ENCODE measurements at regions not wholly inside any gene's neighbourhood (a gene's known extent, or its start where the extent isn't known, plus 50 kb on each side); places are given as distances from the start of the nearest gene placed in this dataset.
"Not testable (repeated sequence)": the region's sequence is repeated elsewhere in the genome, so short reads cannot be mapped to it uniquely, and the experiment has no call there.

DNA sequence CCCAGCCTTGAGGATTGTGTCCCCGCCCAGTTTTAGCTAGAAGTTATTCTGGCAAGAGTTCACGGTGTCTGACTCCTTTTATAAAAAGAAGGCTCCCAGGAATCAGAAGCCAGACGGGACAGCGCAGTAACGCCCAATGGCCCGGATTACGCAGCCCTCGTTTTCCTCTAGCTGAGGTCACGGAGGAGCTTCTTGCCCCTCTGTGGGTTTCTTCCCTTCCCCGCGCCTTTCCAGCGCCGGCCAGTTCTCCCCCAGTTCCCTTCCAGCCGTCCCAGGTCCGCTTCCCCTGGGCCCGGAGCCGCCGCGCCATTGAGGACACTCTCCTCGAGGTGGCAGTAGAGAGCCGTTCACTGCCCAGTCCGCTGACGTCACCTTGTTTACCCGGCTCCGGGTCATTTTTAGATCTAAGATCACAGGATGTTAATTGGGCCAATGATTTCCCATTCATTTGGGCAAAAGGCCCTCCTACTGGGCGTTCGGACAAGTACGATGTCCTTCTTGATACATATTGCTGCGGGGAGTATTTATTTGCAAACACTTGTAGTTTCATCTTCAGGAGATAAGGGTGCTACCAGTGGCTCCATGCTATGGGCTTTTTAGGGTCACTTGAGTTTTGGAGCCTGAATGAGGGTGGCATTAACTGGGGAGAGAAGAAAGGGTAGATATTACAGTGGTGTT lies 81.5 kb upstream of the PPM1B start:
- peak; percentile 53 to 75 (median 70) for DNase-seq

DNA sequence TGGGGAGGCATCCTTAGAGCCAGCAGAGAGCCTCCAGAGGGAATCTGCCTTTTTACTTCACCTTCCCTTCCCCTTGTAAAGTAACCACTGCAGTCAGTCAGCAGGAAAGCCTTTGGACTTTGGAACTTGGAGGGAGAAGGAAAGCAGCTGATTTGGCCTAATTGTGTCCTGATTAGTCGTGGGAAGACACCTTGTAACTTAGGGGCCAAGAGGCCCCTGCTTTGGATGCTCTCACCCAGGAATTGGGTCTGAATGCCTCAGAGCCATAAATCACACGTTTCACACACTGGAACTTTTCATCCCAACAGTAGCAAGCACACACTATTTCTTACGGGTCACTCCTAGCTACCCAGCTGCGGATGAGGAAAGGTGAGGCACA lies 81.0 kb upstream of the PPM1B start:
- no peak for DNase-seq

DNA sequence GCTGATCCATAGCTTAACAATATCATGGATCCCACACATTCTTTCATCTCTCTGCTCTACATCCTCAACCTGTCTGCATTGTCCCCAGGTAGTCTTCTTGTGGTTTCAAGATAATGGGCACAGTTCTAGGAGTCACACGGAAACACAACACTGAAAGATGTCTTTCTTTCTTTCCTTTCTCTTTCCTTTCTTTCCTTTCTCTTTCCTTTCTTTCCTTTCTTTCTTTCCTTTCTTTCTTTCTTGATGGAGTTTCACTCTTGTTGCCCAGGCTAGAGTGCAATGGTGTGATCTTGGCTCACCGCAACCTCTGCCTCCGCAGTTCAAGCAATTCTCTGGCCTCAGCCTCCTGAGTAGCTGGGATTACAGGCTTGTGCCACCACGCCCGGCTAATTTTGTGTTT lies 76.2 kb upstream of the PPM1B start:
- DNase-seq, result not testable (repeated sequence)

DNA sequence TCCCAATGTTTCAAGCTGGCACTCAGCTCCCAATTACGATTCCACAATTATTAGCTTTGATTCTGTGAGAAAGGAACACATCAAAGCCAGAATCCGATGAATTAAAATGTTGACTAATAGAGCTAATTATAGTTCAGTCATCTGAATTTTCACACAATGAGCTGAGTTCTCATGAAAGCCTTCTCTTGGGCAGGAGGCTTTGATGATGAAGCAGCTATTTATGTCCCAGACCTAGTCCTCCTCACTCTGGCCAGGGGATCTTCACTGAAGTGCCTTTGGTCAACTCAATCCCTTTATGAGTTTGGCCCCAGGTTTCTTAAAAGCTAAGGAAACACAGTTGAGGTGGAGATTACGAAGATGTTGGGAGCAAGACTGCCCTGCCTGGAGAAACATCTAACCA lies 74.7 kb upstream of the PPM1B start:
- no peak for DNase-seq

DNA sequence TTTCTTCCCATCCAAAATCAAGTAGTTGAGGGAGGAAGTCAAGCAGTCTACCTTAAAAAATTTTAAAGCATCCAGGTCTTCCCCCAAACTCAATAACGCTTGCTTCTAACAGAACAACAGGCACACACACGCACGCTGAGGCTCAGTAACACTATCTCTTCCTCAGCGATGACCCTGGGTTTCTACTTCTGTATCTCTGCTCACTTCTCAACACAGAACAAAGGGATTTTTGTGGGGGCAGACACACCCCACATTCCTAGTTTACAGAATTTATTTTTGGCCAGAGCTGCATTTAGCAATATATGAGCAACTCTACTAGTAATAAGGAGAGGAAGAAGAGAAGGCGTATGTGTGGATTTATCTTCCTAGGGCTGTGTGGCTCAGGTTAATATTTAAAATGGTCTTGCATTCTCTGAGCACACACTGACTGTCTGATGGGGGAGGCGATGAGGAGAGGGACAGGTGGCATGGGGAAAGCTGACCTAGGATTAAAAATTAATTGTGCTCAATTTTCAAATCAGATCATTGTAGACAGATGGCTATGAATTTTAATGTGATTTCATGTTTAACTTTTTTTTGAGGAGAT lies 71.3 kb upstream of the PPM1B start:
- DNase-seq, result no peak

DNA sequence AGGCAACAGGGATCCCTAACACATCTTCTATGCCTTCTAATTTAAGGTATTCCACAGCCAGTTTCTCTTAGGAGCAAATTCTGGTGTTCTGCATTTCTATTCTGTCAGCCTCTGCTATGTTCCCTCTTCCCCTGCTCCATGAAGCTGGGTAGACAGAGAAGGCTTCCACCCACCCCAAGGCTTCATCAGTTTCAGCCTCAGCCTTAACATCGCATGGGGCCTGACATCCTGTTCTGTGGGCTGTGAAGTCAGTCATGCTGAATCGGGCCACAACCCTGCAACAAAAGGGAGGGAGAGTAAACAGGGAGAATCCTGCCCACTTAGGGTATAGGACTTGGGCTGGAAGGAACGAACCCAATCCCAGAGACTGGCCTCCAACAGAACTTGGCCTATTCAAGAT lies 70.6 kb upstream of the PPM1B start:
- peak in 1 of 5 experiments; percentile 56 for DNase-seq

DNA sequence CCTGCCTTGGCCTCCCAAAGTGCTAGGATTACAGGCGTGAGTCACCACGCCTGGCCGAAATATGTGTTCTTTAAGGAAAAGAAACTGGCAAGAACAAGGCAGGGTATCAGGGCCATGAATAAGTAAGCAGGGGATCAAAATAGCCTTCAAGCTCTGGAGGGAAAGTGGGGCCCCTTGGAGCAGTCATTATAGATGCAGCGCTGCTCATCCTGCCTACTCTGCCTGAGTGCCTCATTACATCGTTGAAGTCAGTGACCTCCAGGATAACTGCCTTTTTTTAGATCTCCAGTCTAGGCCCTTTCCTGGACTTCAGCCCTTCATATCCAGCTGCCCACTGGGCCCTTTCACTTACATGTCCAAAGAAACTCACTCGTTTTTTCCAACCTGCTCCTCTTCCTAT lies 69.8 kb upstream of the PPM1B start:
- DNase-seq, result no peak

DNA sequence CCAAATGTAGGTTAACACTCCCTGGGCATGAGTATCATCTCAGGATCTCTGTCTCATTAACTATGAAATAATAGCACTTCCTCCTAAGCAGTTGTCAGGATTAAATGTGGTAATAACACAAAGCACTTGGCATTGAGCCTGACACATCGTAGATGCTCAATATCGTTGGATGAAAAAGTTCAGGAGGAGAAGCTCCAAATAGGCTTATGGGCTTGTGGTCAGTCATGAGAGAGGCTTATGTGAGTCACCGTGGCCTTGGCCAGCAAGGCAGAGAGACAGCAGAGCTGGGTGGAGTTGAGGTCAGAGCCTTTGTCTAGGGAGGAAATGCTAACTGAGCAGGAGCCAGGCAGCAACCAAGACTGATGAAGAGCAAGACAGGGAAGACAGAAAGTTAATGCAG lies 68.3 kb upstream of the PPM1B start:
- DNase-seq, result peak in 1 of 5 experiments; percentile 35

DNA sequence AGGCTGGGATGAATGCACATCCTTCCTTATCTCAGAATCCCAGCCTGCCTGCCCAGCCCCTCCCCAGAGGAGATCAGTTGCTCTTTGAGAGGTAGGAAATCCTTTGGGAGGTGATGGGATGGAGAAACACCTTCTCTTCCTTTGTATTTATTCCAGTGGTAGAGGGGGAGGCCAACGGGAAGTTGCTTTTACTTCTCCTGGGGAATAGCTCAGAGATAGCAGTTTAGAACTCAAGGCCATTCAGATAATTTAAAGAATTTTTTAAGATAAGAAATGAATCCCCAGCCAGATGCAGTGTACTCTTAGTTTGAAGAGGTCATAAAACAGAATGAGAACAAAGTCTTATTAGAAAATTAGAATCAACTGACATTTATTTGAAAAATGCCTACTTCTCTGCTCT lies 67.4 kb upstream of the PPM1B start:
- DNase-seq, result no peak

DNA sequence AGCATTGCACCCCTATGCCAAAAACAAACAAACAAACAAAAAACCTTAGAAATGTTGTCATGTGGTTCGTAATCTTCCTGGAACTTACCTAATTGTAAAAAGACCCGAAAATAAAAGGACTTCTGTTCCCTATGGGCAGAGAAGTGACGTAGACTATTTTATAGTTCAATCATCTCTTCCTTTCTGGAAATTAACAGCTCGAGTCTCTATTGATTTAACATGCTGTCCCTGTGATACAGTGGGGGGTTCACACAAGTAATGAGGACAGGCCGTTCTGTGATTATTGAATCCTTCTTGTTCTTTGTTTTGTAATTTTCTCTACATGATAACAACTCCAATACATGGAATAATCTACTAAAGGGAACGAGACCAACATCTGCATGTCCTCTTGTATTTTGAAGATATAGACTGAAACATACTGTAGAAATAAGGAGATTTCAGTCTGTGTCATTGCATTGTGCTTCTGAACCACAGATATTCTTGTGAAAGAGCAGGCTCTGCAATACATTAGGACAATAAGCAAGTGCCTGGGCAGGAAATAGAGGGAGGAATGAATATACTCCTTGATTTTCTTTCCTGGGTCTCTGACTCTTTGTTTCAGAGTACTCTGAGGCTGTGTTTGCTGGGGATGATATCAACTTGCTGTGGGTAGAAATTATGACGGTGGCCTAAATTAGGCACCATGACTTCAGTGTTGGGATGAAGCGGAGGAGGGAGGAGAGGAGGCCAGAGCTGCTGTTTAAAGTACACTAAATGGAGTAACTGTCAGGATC lies 65.7 kb upstream of the PPM1B start:
- DNase-seq, result peak in 1 of 5 experiments; percentile 47

DNA sequence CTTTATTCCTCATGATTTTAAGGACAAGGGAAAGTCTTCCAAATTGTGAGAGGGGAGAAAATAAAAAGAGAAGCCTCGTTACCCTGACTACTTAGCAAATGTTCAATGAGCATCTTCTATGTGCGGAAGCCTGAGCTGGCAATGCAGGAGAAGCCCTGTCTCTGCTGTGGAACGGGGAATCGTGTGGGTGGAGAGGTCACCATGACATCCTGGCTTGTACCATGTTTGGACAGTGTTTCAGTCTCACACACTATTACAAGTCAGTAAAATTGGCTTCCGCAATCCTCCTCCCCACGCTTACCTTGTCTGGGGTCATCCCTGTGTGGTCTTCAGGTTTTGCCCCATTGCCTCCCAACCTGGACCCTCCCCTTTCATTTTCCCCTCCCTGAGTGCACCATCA lies 65.0 kb upstream of the PPM1B start:
- DNase-seq, result no peak

DNA sequence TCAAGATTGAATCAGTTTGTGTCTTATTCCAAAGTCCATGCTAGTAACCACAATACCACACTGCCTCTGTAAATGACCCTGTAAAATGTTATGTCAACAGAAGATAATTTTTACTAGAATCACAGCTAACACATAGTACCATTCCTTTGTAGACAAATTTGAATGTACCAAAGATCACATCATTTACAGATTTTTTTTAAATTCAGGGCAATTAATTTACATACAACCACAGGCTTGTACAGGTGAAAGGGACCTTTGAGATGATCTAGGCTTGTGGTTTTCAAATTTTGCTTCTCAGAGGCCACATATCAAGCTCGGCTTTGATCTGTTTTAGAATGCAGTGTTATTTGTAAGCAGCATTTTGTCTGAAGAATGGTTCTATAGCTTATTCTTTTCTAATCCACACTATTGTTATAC lies 63.8 kb upstream of the PPM1B start:
- peak in 1 of 5 experiments; percentile 70 for DNase-seq

DNA sequence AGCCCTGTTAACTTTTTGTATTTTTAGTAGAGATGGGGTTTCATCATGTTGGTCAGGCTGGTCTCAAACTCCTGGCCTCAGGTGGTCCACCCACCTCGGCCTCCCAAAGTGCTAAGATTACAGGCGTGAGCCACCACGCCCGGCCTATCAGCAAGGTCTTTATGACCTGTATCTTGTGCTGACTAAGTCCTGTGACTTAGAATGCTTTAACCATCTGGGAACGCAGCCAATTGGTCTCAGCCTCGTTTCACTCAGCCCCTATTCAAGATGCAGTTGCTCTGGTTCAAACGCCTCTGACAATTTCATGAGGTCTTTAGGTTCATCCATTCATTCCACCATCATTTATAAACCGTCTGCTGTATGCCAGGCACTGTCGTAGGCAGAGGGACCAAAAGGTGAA lies 62.2 kb upstream of the PPM1B start:
- DNase-seq, result not testable (repeated sequence)

DNA sequence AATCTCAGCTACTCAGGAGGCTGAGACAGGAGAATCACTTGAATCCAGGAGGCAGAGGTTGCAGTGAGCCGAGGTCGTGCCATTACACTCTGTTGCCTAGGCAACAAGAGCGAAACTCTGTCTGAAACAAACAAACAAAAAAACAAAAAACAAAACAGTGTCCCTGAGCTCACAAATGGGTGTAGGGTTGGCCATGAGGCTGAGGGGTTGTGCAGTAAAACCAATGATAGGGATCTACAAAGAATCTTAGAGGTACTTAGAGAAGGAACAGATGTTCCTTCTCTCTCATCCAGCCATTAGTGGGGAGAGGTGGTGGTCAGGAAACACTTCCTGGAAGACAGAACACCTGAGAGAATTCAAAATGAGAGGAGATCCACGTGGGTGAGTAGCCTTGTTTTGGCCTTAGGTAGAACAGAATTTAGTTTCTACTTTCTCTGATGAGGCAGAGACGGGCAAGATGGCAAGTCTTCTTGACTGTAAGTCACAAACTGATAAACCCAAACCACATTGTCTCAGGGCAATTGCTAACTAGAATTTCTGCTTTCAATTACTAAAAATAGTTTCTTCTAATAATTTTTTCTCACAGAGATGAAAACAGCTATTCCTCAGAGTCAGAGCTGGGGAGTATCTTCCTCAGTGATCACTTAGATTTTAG lies 61.5 kb upstream of the PPM1B start:
- DNase-seq, result peak in 1 of 5 experiments; percentile 13

DNA sequence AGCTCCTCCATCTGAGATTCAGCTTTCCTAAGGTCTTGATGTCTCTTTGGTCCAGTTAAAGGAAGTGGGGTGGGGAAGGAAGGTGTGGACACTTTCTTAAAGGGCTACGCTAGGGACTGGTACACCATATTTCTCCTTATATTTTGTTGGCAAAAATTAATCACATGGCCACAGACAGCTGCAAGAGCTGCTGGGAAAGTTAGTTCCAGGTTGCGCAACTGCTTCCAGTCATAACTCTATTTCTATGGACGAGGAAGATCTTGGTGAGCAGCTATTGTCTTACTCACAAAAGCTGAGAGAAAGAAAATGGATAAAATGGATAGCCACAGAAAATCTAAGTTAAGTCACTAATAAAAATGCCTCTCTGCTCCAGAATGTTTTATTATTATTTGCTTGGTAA lies 60.7 kb upstream of the PPM1B start:
- no peak for DNase-seq

DNA sequence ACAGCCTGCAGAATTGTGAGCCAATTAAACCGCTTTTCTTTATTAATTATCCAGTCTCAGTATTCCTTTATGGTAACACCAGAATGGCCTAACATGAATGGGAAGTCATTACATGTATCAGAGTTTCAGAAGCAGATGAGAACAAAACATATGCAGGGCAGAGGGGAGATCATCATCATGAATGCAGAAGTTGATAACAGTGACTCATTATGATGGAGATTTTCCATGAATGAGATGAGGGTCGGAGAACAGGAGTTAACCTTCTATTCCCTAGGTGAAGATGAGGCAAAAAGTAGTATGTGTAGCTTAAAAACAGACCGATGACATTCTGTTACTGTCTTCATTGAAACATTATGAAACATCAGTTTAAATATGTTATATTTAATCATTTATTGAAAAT lies 59.5 kb upstream of the PPM1B start:
- no peak for DNase-seq

DNA sequence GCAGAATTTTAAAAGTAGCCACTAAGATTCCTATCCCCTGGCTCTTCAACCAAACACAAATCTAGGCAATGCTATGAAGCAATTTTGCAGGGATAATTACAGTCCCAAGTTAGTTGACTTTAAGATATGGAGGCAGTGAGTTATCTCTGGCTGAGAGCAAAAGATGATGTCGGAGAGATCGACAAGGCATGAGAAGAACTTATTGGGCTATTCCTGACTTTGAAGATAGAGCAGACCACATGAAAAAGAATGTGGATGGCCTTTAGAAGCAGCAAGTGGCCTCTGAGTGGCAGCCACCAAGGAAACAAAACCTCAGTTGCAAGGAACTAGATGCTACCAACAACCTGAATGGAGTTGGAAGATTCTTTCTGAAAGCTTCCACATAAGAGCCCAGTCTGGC lies 58.2 kb upstream of the PPM1B start:
- DNase-seq, result no peak

DNA sequence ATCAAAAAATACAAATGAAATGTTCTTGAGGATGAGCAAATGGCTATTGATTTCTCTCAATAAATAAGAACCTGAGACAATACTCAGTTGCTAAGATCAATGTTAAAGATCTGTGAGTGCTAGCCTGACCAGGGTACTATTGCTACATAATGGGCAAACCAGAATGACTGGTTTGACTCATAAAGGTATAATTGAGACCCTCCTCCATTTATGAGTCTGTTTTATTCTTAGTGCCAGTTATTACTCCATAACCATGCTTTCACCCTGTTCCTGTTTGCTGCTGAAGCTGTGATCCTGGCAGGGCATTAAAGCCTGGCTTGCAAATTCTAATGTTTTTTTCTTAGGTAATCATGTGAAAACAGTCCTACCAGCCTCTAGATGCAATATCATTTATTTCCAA lies 56.6 kb upstream of the PPM1B start:
- no peak for DNase-seq

DNA sequence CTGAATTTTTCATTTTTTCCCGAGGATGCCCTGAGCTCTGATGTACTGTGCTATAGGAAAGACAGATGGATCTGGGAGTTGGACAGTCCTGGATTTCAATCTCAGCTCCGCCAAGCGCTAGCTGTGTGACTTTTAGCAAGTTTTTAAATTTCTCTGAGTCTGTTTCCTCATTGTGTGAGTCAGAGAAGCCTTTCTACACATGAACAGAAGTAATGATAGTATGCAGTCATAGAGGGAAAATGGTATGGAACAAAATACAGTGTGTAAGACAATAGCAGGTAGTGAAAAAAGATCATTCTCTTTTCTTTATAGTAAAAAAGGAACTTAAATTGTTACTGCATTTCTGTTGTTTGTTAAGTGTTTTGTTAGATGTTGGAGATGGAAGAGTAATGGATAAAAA lies 52.4 kb upstream of the PPM1B start:
- DNase-seq, result no peak

DNA sequence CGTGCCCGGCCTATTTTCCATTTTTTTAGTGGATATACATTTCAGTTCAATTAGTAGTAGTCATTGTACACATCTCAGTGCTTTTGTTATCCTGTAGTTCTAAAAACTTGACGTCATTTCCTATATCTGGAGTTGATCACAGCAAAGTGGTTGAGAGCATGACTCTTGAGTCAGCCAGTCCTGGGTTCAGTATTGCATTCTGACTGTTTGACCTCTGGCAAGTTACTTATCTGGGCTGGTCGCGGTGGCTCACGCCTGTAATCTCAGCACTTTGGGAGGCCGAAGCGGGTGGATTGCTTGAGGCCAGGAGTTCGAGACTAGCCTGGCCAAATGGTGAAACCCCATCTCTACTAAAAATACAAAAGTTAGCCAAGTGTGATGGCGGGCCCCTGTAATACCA lies 50.4 kb upstream of the PPM1B start:
- DNase-seq, result peak in 2 of 5 experiments; percentile 3 to 79

All from T-helper 2 cell (primary cell).